GM18499 (cell line): ENCODE measurements at regions not wholly inside any gene's neighbourhood (a gene's known extent, or its start where the extent isn't known, plus 50 kb on each side); places are given as distances from the start of the nearest gene placed in this dataset.
"Not testable (repeated sequence)": the region's sequence is repeated elsewhere in the genome, so short reads cannot be mapped to it uniquely, and the experiment has no call there.

ENCODE experiments used
- ATAC-seq: cut with Tn5 transposase; IDR thresholded peaks from one replicate; pipeline ENCODE4 v1.9.1; 2021; ENCODE audit warnings: moderate number of reproducible peaks; ENCODE audit not compliant: insufficient read depth, unreplicated experiment

GRCh38 chr10:55551603-55552002 is 750.6 kb upstream of the PCDH15 start:
- no peak for ATAC-seq

- no peak for ATAC-seq
These were observed 749.2 kb upstream of the PCDH15 start for GRCh38 chr10:55550236-55550635.

GRCh38 chr10:55537497-55537896 is 736.5 kb upstream of the PCDH15 start:
- not testable (repeated sequence) for ATAC-seq

GRCh38 chr10:55519264-55519663 is 718.2 kb upstream of the PCDH15 start:
- no peak for ATAC-seq

GRCh38 chr10:55518416-55518815 is 717.4 kb upstream of the PCDH15 start:
- not testable (repeated sequence) for ATAC-seq

GRCh38 chr10:55509168-55509567 is 708.1 kb upstream of the PCDH15 start:
- ATAC-seq = no peak

GRCh38 chr10:55500931-55501559 is 700.0 kb upstream of the PCDH15 start:
- peak; percentile 83 for ATAC-seq

GRCh38 chr10:55497893-55498499 is 697.0 kb upstream of the PCDH15 start:
- ATAC-seq = no peak

GRCh38 chr10:55495555-55495954 is 694.5 kb upstream of the PCDH15 start:
- ATAC-seq = no peak

- no peak for ATAC-seq
These were observed 690.7 kb upstream of the PCDH15 start for GRCh38 chr10:55491712-55492111.

- ATAC-seq = no peak
These were observed 684.8 kb upstream of the PCDH15 start for GRCh38 chr10:55485827-55486226.

GRCh38 chr10:55476129-55476528 is 675.1 kb upstream of the PCDH15 start:
- ATAC-seq = no peak

GRCh38 chr10:55474258-55474657 is 673.2 kb upstream of the PCDH15 start:
- ATAC-seq = no peak

- ATAC-seq = no peak
These were observed 669.8 kb upstream of the PCDH15 start for GRCh38 chr10:55470840-55471239.

GRCh38 chr10:55466806-55467504 is 665.9 kb upstream of the PCDH15 start:
- ATAC-seq = no peak

GRCh38 chr10:55464083-55464482 is 663.1 kb upstream of the PCDH15 start:
- ATAC-seq = no peak

- ATAC-seq = no peak
These were observed 659.0 kb upstream of the PCDH15 start for GRCh38 chr10:55460008-55460407.

- no peak for ATAC-seq
These were observed 649.0 kb upstream of the PCDH15 start for GRCh38 chr10:55449981-55450380.

- ATAC-seq = no peak
These were observed 645.5 kb upstream of the PCDH15 start for GRCh38 chr10:55446441-55447002.

GRCh38 chr10:55441777-55442176 is 640.7 kb upstream of the PCDH15 start:
- ATAC-seq = no peak

GRCh38 chr10:55426138-55426537 is 625.1 kb upstream of the PCDH15 start:
- no peak for ATAC-seq
